Heart right ventricle (tissue), 16 donors: ENCODE measurements at regions not wholly inside any gene's neighbourhood (a gene's known extent, or its start where the extent isn't known, plus 50 kb on each side); places are given as distances from the start of the nearest gene placed in this dataset.

ENCODE experiments used
- ATAC-seq, 8 donors: fragments of 200-7000 bp; cut with Tn5 transposase; one replicate each; pipeline ENCODE4 v1.9.1; 2020; ENCODE audit warnings: mild to moderate bottlenecking in 8 of 8, moderate library complexity in 8 of 8, moderate number of reproducible peaks in 1 of 8
- DNase-seq, 2 donors: peaks; one replicate each; pipeline ENCODE4 v3.0.0-alpha.2; 2020
- H3K27ac ChIP-seq, 10 donors: fragments of 200-600 bp; sonication (generic) in 2 of 10; one replicate each; pipeline versions ENCODE4 v1.5.0 to v1.8.0; 2020 to 2022; ENCODE audit warnings: mild to moderate bottlenecking in 3 of 10
- H3K27me3 ChIP-seq, 7 donors: fragments of 200-600 bp; one replicate each; pipeline ENCODE4 v1.8.0; 2021 to 2022; ENCODE audit warnings: mild to moderate bottlenecking in 2 of 7
- H3K36me3 ChIP-seq, 9 donors: fragments of 200-600 bp; sonication (generic) in 1 of 9; one replicate each; pipeline versions ENCODE4 v1.5.0 to v1.8.0; 2020 to 2022; ENCODE audit warnings: mild to moderate bottlenecking in 2 of 9
- H3K4me1 ChIP-seq, 9 donors: fragments of 200-600 bp; sonication (generic) in 1 of 9; one replicate each; pipeline versions ENCODE4 v1.5.0 to v1.8.0; 2020 to 2022; ENCODE audit warnings: mild to moderate bottlenecking in 4 of 9
- H3K4me3 ChIP-seq, 10 donors: fragments of 200-600 bp; sonication (generic) in 2 of 10; one replicate each; pipeline versions ENCODE4 v1.5.0 to v1.8.0; 2020 to 2022; ENCODE audit warnings: mild to moderate bottlenecking in 7 of 10, moderate library complexity in 2 of 10
- H3K9me3 ChIP-seq, 11 donors: fragments of 200-600 bp in 10 of 11; sonication (generic) in 2 of 11; one replicate each; pipeline versions ENCODE4 v1.5.0 to v1.8.0; 2013 to 2022; ENCODE audit warnings: mild to moderate bottlenecking in 2 of 11, control low read depth in 1 of 11, moderate library complexity in 1 of 11
- WGBS, 2 donors: extraction: QIAGEN DNeasy Blood & Tissue Kit; methylation state at CpG; one replicate each; pipeline ENCODE4 v1.1.7; 2013; ENCODE audit warnings: inconsistent platforms in 1 of 2; 5-methylcytosine and 5-hydroxymethylcytosine counted together
- intact Hi-C, 10 donors: fragments of 100-400 bp; cut with DNase I; formaldehyde crosslinking; loops; one replicate each; pipeline versions ENCODE4 v1.11.1 to v1.14.2; 2022
- TF ChIP-seq, protein P1 (sequence below), 9 donors: fragments of 200-600 bp; sonication (generic) in 2 of 9; IDR thresholded peaks; one replicate each; pipeline versions ENCODE4 v1.5.0 to v1.8.0; 2021 to 2022; ENCODE audit warnings: antibody characterized with exemption in 9 of 9, mild to moderate bottlenecking in 5 of 9, moderate library complexity in 1 of 9
- donor health status: Arrhythmogenic right ventricular cardiomyopathy.
- donor health status: ischemic (EF 13 %, LVEDD 7.1; RV severe dilation, severe dysfunction).
- donor health status: healthy with polysubstance abuse.
- donor health status: DM: no; HTN: yes; CAD: no.
- donor health status: DM: no; HTN: no; CAD: no.
- donor health status: ischemic (EF 25% LVEDD 6.9; RV normal size, moderate dysfunction).
- donor health status: ischemic (EF 25% LVEDD 5.7; RV mildly dilated, moderate dysfunction).
- donor health status: healthy.
- donor health status: DM: yes; HTN: yes; CAD: no.
- donor health status: Ischemic cardiomyopathy.
- donor health status: ischemic (EF 35%, LVEDD 5.7; RV mildly dilated, moderate dysfunction).
- donor health status: nonischemic (EF 11% LVEDD 7.7; RV severe dilation, severe dysfunction).
- donor health status: DM: yes; HTN: yes; CAD: no.
- donor health status: PGD.
- donor health status: ischemic (EF 29% LVEDD 5.4; RV normal size, mild dysfunction).
- donor health status: nonischemic (EF 23%, LVEDD 6.1; RV moderate dilation, normal function).

DNA sequence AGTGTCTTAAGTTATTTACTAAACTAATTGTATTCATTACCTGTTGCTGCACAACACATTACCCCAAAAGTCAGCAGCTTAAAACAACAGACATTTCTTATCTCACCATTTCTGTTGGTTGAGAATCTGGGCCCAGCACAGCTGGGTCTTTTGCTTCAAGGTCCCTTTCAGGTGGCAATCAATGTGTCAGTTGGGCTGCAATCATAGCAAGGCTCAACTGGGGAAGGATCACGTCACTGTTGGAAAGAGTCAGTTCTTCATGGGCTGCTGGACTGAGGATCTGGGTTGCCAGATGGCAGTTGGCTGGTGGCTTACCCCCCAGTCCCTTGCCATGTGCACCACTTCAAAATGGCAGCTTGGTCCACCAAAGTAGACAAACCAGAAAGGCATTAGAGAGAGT, 261.2 kb downstream of the SUCLG1 start:
- Histone ChIP-seq H3K27ac (no peak overlapping the region), H3K4me1 (no peaks in the 10 kb centered on the region), H3K36me3 (no peaks in the 10 kb centered on the region), H3K27me3 (peaks cover 0 to 3% (median 0%) of the 10 kb centered on the region in 7 donors), H3K4me3 (no peak overlapping the region), H3K9me3 (no peaks in the 10 kb centered on the region)
- WGBS, 2 donors = 88 to 100% methylated on average over 1 of the region's 1 CpG
- intact Hi-C loops = no loop called here
- TF ChIP-seq, protein P1, sequence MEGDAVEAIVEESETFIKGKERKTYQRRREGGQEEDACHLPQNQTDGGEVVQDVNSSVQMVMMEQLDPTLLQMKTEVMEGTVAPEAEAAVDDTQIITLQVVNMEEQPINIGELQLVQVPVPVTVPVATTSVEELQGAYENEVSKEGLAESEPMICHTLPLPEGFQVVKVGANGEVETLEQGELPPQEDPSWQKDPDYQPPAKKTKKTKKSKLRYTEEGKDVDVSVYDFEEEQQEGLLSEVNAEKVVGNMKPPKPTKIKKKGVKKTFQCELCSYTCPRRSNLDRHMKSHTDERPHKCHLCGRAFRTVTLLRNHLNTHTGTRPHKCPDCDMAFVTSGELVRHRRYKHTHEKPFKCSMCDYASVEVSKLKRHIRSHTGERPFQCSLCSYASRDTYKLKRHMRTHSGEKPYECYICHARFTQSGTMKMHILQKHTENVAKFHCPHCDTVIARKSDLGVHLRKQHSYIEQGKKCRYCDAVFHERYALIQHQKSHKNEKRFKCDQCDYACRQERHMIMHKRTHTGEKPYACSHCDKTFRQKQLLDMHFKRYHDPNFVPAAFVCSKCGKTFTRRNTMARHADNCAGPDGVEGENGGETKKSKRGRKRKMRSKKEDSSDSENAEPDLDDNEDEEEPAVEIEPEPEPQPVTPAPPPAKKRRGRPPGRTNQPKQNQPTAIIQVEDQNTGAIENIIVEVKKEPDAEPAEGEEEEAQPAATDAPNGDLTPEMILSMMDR (IDR thresholded peaks at IDR 0.05) = no peak
- ATAC-seq = no peak
- DNase-seq = no peak

DNA sequence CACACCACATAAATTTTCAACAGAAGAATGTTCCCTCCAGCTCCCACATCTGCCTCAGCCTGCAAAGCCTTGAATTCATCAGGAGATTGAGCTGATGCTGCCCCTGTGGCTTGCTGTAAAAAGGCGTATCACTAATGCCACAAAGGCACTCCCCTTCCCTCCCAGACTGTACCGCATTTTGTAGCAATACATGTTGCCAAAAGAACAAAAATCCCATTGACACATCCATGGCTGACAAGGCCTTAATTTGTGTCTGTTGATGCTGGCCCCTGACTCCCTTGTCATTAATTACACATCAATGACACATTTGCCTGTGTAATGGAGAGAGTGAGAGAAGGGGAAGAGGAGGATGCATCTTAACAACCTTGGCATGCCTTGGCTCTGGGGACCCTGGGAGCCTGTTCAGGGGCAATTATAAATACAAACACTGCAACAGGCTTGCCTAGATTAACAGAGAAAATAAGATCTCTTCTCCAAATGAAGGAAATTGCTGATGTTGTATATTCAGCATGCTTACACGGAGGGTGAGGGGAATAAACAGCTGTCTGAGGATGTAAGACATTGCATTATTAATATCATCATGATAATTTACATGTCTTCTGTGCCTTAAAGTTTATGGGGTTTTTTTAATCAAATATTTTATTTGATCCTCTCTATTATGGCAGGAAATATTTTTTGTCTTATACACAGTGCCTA, 264.0 kb downstream of the SUCLG1 start:
- TF ChIP-seq, protein P1 (IDR thresholded peaks at IDR 0.05) = no peak
- peaks cover 0 to 3% (median 0%) of the 10 kb centered on the region in 7 donors for H3K27me3 ChIP-seq
- H3K36me3 ChIP-seq = no peaks in the 10 kb centered on the region
- intact Hi-C loops = no loop called here
- no peaks in the 10 kb centered on the region for H3K9me3 ChIP-seq
- WGBS, 2 donors = 63 to 66% methylated on average over 3 of the region's 3 CpGs
- no peaks in the 10 kb centered on the region for H3K4me1 ChIP-seq
- DNase-seq = no peak
- H3K27ac ChIP-seq = no peak overlapping the region
- no peak overlapping the region for H3K4me3 ChIP-seq
- ATAC-seq = no peak

DNA sequence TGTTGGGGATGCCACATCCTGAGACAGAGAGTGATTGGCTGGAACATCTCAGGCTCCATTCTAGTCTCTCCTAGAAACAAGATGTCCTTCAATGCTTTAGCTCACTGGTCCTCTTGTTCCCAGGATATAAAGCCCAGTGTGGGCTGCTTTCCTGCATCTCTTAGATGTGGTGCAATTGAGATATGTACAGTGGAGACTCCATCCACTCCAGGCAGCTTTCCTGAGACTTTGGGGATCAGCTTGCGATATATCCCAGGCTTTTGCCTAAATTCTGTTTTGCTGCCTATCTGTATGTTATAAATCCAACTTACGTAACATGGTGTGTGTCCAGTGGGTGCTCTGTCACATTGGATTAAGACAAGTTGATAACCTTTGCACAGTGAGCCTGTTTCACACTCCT, 264.9 kb downstream of the SUCLG1 start:
- Histone ChIP-seq H3K9me3 (no peaks in the 10 kb centered on the region), H3K4me1 (no peaks in the 10 kb centered on the region), H3K4me3 (no peak overlapping the region), H3K27me3 (peaks cover 0 to 3% (median 0%) of the 10 kb centered on the region in 7 donors), H3K36me3 (no peaks in the 10 kb centered on the region), H3K27ac (no peak overlapping the region)
- TF ChIP-seq, protein P1 (IDR thresholded peaks at IDR 0.05) = no peak
- no peak for DNase-seq
- WGBS, 2 donors = 91 to 96% methylated on average over 2 of the region's 2 CpGs
- ATAC-seq = no peak
- intact Hi-C loops = no loop called here

DNA sequence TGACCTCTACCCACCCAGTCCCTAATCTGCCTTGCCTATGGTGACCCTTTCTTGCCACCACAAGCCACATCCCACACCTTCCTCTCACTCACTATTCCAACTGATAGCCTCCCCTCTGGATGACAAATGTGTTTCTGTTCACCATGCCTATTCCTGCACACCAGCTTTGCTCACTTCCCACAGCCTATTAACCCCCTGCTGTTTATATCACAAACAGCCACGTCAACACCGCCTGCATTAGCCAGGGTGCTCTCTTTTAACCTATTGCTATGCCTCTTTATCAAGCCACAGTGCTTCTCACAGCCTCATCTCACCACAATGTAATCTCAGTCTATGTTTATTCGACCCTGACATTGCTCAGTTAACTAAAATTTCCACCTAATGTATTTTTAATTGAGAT, 271.8 kb downstream of the SUCLG1 start:
- no peak for DNase-seq
- intact Hi-C loops = no loop called here
- H3K36me3 ChIP-seq = no peaks in the 10 kb centered on the region
- H3K4me1 ChIP-seq = no peaks in the 10 kb centered on the region
- H3K9me3 ChIP-seq = no peaks in the 10 kb centered on the region
- no peak overlapping the region for H3K4me3 ChIP-seq
- TF ChIP-seq, protein P1 (IDR thresholded peaks at IDR 0.05) = no peak
- H3K27ac ChIP-seq = no peak overlapping the region
- H3K27me3 ChIP-seq = no peaks in the 10 kb centered on the region
- 38 to 52% methylated on average over 3 of the region's 3 CpGs for whole genome bisulfite sequencing, 2 donors
- ATAC-seq = no peak
